COLO668 (cell line): ENCODE measurements at regions not wholly inside any gene's neighbourhood (a gene's known extent, or its start where the extent isn't known, plus 50 kb on each side); places are given as distances from the start of the nearest gene placed in this dataset.
"Not testable (repeated sequence)": the region's sequence is repeated elsewhere in the genome, so short reads cannot be mapped to it uniquely, and the experiment has no call there.

ENCODE experiments used
- DNase-seq: peaks from one replicate; lab custom pipeline; 2025; ENCODE audit not compliant: unreplicated experiment; lab: John Stamatoyannopoulos, UW

DNA sequence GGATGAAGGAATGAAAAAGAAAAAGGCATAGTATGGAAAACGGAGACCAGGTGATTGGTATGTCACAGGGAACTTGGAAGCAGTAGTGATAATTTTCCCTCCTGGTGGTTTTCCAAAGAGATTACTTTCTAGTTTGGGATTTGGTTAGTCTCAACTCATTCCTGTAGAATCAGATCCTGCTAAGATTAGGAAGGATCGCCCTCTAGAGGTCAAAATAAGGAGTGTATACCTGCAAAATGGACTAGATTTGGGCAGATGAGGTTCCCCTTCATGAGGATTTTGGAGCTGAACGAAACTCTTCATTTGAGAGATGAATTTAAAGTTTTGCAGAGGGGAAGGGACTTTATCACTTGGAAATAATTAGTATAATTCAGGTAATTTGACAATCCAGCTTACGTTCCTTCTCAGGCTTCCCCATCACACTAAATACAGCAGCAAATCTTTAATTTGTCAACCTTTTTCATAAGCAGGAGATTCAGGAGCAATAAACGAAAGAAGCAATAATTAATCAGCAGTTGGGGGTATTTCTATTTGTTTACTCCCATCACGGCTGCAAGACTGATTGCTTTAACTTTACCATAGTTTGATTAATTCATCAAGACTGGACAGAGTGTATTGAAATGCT lies 65.2 kb downstream of the CCDC195 start:
- DNase-seq, result peak; percentile 15

DNA sequence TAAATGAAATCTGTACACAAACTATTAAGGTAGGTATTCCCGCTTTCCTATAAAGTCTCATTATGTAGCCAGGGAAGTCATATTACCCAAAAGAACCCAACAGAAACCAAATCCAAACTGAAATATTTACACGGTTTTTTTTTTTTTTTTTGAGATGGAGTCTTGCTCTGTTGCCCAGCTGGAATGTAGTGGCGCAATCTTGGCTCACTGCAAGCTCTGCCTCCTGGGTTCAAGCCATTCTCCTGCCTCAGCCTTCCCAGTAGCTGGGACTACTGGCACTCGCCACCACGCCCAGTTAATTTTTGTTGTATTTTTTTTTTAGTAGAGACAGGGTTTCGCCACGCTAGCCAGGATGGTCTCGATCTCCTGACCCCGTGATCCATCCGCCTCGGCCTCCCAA lies 62.5 kb upstream of the CUL3 start:
- not testable (repeated sequence) for DNase-seq

DNA sequence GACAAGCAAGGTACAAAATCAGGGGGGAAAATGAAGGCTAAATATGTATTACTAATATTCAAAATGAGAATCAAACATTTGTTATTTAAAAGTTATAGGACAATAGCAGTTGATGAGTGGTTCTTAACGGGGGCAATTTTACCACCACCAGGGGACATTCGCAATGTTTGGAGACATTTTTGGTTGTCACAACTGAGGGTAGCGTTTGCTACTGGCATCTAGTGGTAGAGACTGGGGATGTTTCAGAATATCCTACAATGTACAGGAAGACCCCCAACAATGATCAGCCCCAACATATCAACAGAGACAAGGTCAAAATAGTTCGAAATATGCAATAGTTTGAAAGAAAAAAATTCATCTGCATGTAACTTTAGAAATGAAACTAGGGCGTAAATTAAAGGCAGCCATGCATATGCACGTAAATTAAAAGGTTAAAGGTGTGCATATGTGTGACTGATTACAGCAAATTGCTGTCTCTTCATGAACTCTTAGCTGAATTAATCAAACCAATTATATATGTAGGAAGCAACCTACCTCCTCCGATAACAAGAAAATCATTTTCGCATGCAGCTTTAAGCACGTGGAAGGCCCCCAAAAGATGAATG lies 61.2 kb upstream of the CUL3 start:
- DNase-seq, result peak; percentile 9

DNA sequence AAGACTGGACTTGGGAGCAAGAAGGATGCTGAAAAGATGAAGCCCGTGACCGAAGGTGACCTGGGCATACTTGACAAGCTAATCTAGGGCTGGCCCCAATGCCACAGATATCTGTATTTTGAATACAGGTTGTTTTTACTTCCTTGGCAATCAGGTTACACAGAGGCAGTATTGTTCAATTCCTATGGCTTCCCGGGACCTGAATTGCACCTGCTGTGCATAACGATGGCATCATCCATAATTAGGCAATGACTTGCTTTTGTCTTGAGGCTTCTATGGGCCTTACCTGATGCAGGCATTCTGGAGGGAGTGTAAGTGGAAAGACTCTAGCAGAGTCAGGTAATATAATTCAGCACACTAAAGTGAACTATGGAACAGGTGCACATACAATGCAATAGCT lies 60.6 kb upstream of the CUL3 start:
- DNase-seq, result peak; percentile 23

DNA sequence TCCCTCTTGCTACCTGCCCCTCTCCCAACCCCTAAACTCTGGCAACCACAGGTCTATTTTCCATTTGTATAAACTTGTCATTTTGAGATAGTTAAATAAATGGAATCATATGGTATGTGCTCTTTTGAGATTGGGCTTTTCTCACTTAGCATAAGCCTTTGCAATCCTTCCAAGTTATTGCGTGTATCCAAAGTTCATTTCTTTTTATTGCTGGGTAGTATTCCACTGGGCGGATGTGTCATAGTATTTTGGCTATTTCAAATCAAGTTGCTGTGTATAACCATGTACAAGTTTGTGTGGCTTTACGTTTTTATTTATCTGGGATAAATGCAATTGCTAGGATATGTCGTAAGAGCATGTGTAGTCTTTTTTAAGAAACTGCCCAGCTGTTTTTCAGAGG lies 55.5 kb upstream of the CUL3 start:
- DNase-seq, result no peak

DNA sequence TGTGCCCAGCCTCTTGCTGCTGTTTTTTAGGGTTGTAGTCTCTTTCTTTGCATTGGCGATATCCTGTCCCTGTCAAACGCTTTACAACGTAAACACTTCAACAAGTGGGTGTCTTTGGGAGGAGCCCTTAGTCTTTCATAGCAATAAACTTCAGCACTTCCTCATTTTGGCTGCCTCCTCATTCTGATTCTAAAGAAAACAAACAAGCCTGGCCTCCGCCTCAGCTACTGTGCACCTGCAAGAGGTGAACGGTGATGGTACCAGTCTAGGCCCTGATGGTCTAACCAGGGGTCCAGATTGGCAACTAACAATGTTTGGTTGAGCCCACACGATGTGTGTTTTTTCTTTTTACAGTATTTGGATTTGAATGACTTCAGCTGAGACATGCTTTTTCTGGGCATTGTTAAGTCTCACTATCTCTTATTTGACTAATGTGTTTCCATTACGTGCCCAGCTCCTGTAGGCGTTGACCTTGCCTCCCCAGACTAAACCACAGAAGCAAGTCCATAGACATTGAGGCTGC lies 53.2 kb upstream of the CUL3 start:
- peak; percentile 40 for DNase-seq
